H1 (cell line): ENCODE measurements at regions not wholly inside any gene's neighbourhood (a gene's known extent, or its start where the extent isn't known, plus 50 kb on each side); places are given as distances from the start of the nearest gene placed in this dataset.

ENCODE experiments used
- CTCF ChIA-PET: fragments of 300-600 bp; sonication (Branson Sonifier 250); formaldehyde crosslinking; loops from one replicate; lab custom pipeline; 2021; ENCODE audit not compliant: partially characterized antibody; lab: Charles Lee
- POLR2A ChIA-PET: fragments of 300-600 bp; sonication (Branson Sonifier 250); formaldehyde crosslinking; loops from one replicate; lab custom pipeline; 2021; ENCODE audit warnings: inconsistent platforms; ENCODE audit not compliant: partially characterized antibody; lab: Charles Lee
- DNase-seq, 2 experiments: peaks; one replicate each; pipeline versions ENCODE4 v3.0.0 to v3.0.0-alpha.2; 2010 to 2022; ENCODE audit warnings: low spot score in 2 of 2, low read depth in 1 of 2, mixed read lengths in 1 of 2
- FAIRE-seq: peaks from 2 replicates; lab custom pipeline; 2011; peaks lifted over from hg19 to GRCh38; lab: Jason Lieb, UNC
- H2AFZ ChIP-seq: 2 replicates; pipeline ENCODE4 v1.8.1; 2012; ENCODE audit warnings: low read length, inconsistent platforms
- H2AK5ac ChIP-seq: 2 replicates; pipeline ENCODE4 v1.6.1; 2013; ENCODE audit warnings: low read depth, low read length
- H2BK120ac ChIP-seq: replicated peaks from 2 replicates; pipeline ENCODE3; 2013; ENCODE audit warnings: low read depth, low read length, inconsistent platforms
- H2BK12ac ChIP-seq: 2 replicates; pipeline ENCODE4 v1.6.1; 2013; ENCODE audit warnings: low read depth, low read length
- H2BK15ac ChIP-seq: 2 replicates; pipeline ENCODE4 v1.6.1; 2013; ENCODE audit warnings: low read length
- H2BK20ac ChIP-seq: 2 replicates; pipeline ENCODE4 v1.6.1; 2013; ENCODE audit warnings: low read length
- H2BK5ac ChIP-seq: 2 replicates; pipeline ENCODE4 v1.6.1; 2013; ENCODE audit warnings: low read depth, low read length
- H3K14ac ChIP-seq: 2 replicates; pipeline ENCODE4 v1.6.1; 2013; ENCODE audit warnings: inconsistent platforms; ENCODE audit not compliant: insufficient read length
- H3K18ac ChIP-seq: 2 replicates; pipeline ENCODE4 v1.6.1; 2013; ENCODE audit warnings: low read length; ENCODE audit errors: extremely low read depth
- H3K23ac ChIP-seq: 2 replicates; pipeline ENCODE4 v1.6.1; 2013; ENCODE audit warnings: inconsistent platforms; ENCODE audit not compliant: insufficient read length
- H3K23me2 ChIP-seq: 2 replicates; pipeline ENCODE4 v1.6.1; 2013; ENCODE audit warnings: low read depth, low read length
- H3K27ac ChIP-seq: 2 replicates; pipeline ENCODE4 v1.6.1; 2011; ENCODE audit warnings: low read depth, low read length, inconsistent platforms
- H3K27me3 ChIP-seq, 4 experiments: replicated peaks in 1 of 4; 1 replicate in 1 of 4; 2 replicates in 3 of 4; pipeline versions ENCODE4 v1.6.1 to v1.8.1; 2011 to 2013; ENCODE audit warnings: low read length in 3 of 4, mild to moderate bottlenecking in 3 of 4, inconsistent platforms in 2 of 4, mixed read lengths in 2 of 4, moderate library complexity in 1 of 4; ENCODE audit not compliant: control insufficient read depth in 3 of 4, insufficient read depth in 3 of 4; ENCODE audit errors: extremely low read depth in 1 of 4
- H3K36me3 ChIP-seq, 4 experiments: 2 replicates each; pipeline versions ENCODE4 v1.6.1 to v1.8.1; 2011 to 2013; ENCODE audit warnings: mild to moderate bottlenecking in 4 of 4, low read length in 3 of 4, moderate library complexity in 2 of 4, control low read depth in 1 of 4, inconsistent platforms in 1 of 4; ENCODE audit not compliant: insufficient read depth in 4 of 4, control insufficient read depth in 2 of 4
- H3K4ac ChIP-seq: replicated peaks from 2 replicates; pipeline ENCODE3; 2013; ENCODE audit warnings: low read length, low read depth, mixed read lengths, inconsistent platforms; ENCODE audit not compliant: insufficient read length
- H3K4me1 ChIP-seq, 4 experiments: replicated peaks in 1 of 4; 1 replicate in 1 of 4; 2 replicates in 3 of 4; pipeline versions ENCODE4 v1.6.1 to v1.8.1; 2011 to 2013; ENCODE audit warnings: low read length in 3 of 4, inconsistent platforms in 2 of 4, mixed read lengths in 1 of 4; ENCODE audit not compliant: insufficient read depth in 4 of 4, control insufficient read depth in 3 of 4
- H3K4me2 ChIP-seq, 2 experiments: 2 replicates each; pipeline versions ENCODE4 v1.6.1 to v1.8.1; 2011 to 2013; ENCODE audit warnings: low read depth in 2 of 2, low read length in 2 of 2, control low read depth in 1 of 2, inconsistent platforms in 1 of 2, mild to moderate bottlenecking in 1 of 2; ENCODE audit not compliant: insufficient read depth in 1 of 2
- H3K4me3 ChIP-seq, 4 experiments: fragments of 200-600, 300-600 bp in 1 of 4; sonication (generic), shearing (Covaris generic), sonication (Bioruptor Twin) in 1 of 4; 2 replicates each; pipeline versions ENCODE4 v1.5.1 to v1.8.1; 2011 to 2016; ENCODE audit warnings: low read length in 4 of 4, low read depth in 3 of 4, control low read depth in 2 of 4, inconsistent platforms in 2 of 4, mild to moderate bottlenecking in 2 of 4, mixed read lengths in 1 of 4, moderate library complexity in 1 of 4; ENCODE audit not compliant: insufficient read depth in 2 of 4; ENCODE audit errors: extremely low read depth in 1 of 4
- H3K56ac ChIP-seq: replicated peaks from 2 replicates; pipeline ENCODE3; 2013; ENCODE audit warnings: low read depth, mild to moderate bottlenecking, mixed read lengths, low read length, inconsistent platforms; ENCODE audit not compliant: insufficient read length
- H3K79me1 ChIP-seq: 2 replicates; pipeline ENCODE4 v1.6.1; 2013; ENCODE audit warnings: low read depth, low read length, control low read depth
- H3K79me2 ChIP-seq, 2 experiments: 2 replicates each; pipeline versions ENCODE4 v1.6.1 to v1.8.1; 2012 to 2013; ENCODE audit warnings: low read length in 2 of 2, mild to moderate bottlenecking in 2 of 2, inconsistent platforms in 1 of 2; ENCODE audit not compliant: insufficient read depth in 2 of 2, control insufficient read depth in 1 of 2
- H3K9ac ChIP-seq, 4 experiments: replicated peaks in 1 of 4; 1 replicate in 1 of 4; 2 replicates in 3 of 4; pipeline versions ENCODE4 v1.6.1 to v1.8.1; 2011 to 2013; ENCODE audit warnings: low read depth in 3 of 4, low read length in 3 of 4, control low read depth in 2 of 4, mild to moderate bottlenecking in 2 of 4, moderate library complexity in 2 of 4, inconsistent platforms in 1 of 4; ENCODE audit errors: extremely low read depth in 1 of 4
- H3K9me3 ChIP-seq, 2 experiments: 2 replicates each; pipeline versions ENCODE4 v1.6.1 to v1.8.1; 2012 to 2013; ENCODE audit warnings: mild to moderate bottlenecking in 2 of 2, moderate library complexity in 2 of 2, control low read depth in 1 of 2, inconsistent platforms in 1 of 2, low read depth in 1 of 2, low read length in 1 of 2, mixed read lengths in 1 of 2; ENCODE audit not compliant: insufficient read depth in 2 of 2
- H4K20me1 ChIP-seq, 2 experiments: replicated peaks in 1 of 2; 2 replicates each; pipeline versions ENCODE3 to v1.8.1; 2011 to 2013; ENCODE audit warnings: inconsistent platforms in 2 of 2, low read length in 2 of 2, mild to moderate bottlenecking in 1 of 2; ENCODE audit not compliant: insufficient read depth in 2 of 2, control insufficient read depth in 1 of 2
- H4K5ac ChIP-seq: 2 replicates; pipeline ENCODE4 v1.6.1; 2013; ENCODE audit warnings: low read length, low read depth, mixed read lengths, inconsistent platforms; ENCODE audit not compliant: insufficient read length
- H4K8ac ChIP-seq: 2 replicates; pipeline ENCODE4 v1.8.0; 2013; ENCODE audit warnings: mild to moderate bottlenecking, moderate library complexity, low read length, inconsistent platforms; ENCODE audit not compliant: insufficient read depth; ENCODE audit errors: extremely low read depth
- H4K91ac ChIP-seq: replicated peaks from 2 replicates; pipeline ENCODE3; 2013; ENCODE audit warnings: low read length, mixed read lengths, inconsistent platforms; ENCODE audit not compliant: insufficient read length
- PHF8 ChIP-seq: fragments of 200-600 bp; sonication (generic); conservative IDR thresholded peaks from 2 replicates; pipeline ENCODE4 v1.7.1; 2012; ENCODE audit warnings: low read depth, mild to moderate bottlenecking, inconsistent platforms, low read length, moderate library complexity
- RFX5 ChIP-seq: IDR thresholded peaks from 2 replicates; pipeline ENCODE4 v1.6.1; 2011; ENCODE audit warnings: low read depth, low read length, improper control_type of control experiment, borderline replicate concordance
- SAP30 ChIP-seq: fragments of 300-600 bp; sonication (generic); IDR thresholded peaks from 2 replicates; pipeline ENCODE4 v1.7.1; 2012; ENCODE audit warnings: low read length, moderate library complexity, mild to moderate bottlenecking, inconsistent platforms; ENCODE audit not compliant: insufficient read depth, insufficient replicate concordance
- WGBS, 2 experiments: shearing (Covaris generic) in 1 of 2; methylation state at CpG; one replicate each; pipeline versions ENCODE4 v1.1.6 to v1.1.7; 2013 to 2015; ENCODE audit warnings: low lambda C conversion rate in 2 of 2, mixed read lengths in 2 of 2, inconsistent platforms in 1 of 2, low coverage in 1 of 2, missing lambda C conversion rate in 1 of 2; ENCODE audit not compliant: insufficient replicate concordance in 2 of 2, insufficient coverage in 1 of 2, insufficient read length in 1 of 2; ENCODE audit errors: extremely low coverage in 1 of 2, missing lambda C conversion rate in 1 of 2; 5-methylcytosine and 5-hydroxymethylcytosine counted together

GRCh38 chr1:30165116-30165515, 558.3 kb downstream of the MATN1 start:
- Histone ChIP-seq H4K5ac (no peak overlapping the region), H3K4me1 (peaks cover 0 to 2% (median 0%) of the 10 kb centered on the region in 4 experiments; a peak in 1 of 7 replicates), H3K9me3 (no peaks in the 10 kb centered on the region), H2BK12ac (no peak overlapping the region), H3K4ac (no peak overlapping the region), H4K91ac (no peak overlapping the region), H3K4me3 (no peak overlapping the region), H3K9ac (no peak overlapping the region), H2BK15ac (no peak overlapping the region), H3K4me2 (no peak overlapping the region), H3K27me3 (no peaks in the 10 kb centered on the region), H3K36me3 (no peaks in the 10 kb centered on the region), H4K20me1 (no peaks in the 10 kb centered on the region), H2AK5ac (no peak overlapping the region), H2BK120ac (no peak overlapping the region), H3K79me2 (no peaks in the 10 kb centered on the region), H3K56ac (no peak overlapping the region), H3K18ac (no peak overlapping the region), H3K79me1 (no peaks in the 10 kb centered on the region), H4K8ac (no peak overlapping the region), H3K23ac (no peak overlapping the region), H2BK20ac (no peak overlapping the region), H3K14ac (no peak overlapping the region), H3K23me2 (no peaks in the 10 kb centered on the region), H3K27ac (no peak overlapping the region), H2AFZ (no peak overlapping the region), H2BK5ac (no peak overlapping the region)
- DNase-seq: no peak
- WGBS, 2 experiments: 84% methylated on average over 4 of the region's 4 CpGs; no CpG with 5 or more reads in 1 of the 2 experiments
- FAIRE-seq: no peak
- ChIA-PET CTCF (interaction anchor here (1.9 kb wide), 1 partner anchor 14 kb away, joined by 5 read pairs; no protein-coding TSS in a partner anchor), POLR2A (no interaction called here)
- TF ChIP-seq SAP30 (no peak), PHF8 (no peak), RFX5 (no peak)
